Activated CD4-positive, alpha-beta memory T cell treated with anti-CD3 and anti-CD28 coated beads for 36 hours (primary cell): ENCODE measurements at regions not wholly inside any gene's neighbourhood (a gene's known extent, or its start where the extent isn't known, plus 50 kb on each side); places are given as distances from the start of the nearest gene placed in this dataset.

Experiments used
- CTCF ChIA-PET: fragments of 350-600 bp; sonication (Branson Sonifier 250); formaldehyde crosslinking; loops from one replicate; lab custom pipeline; 2021; ENCODE audit warnings: antibody characterized with exemption, inconsistent platforms; lab: Charles Lee
- POLR2A ChIA-PET: fragments of 350-600 bp; sonication (Branson Sonifier 250); formaldehyde crosslinking; loops from one replicate; lab custom pipeline; 2021; ENCODE audit warnings: antibody characterized with exemption; lab: Charles Lee
- DNase-seq: peaks from one replicate; pipeline ENCODE4 v3.0.0-alpha.2; 2020
- H3K27ac Mint-ChIP-seq: one replicate; pipeline ENCODE4 v1.8.0; 2021; ENCODE audit warnings: mixed read lengths
- H3K27me3 Mint-ChIP-seq: one replicate; pipeline ENCODE4 v1.8.0; 2021; ENCODE audit warnings: mixed read lengths
- H3K36me3 Mint-ChIP-seq: one replicate; pipeline ENCODE4 v1.8.0; 2021; ENCODE audit warnings: mixed read lengths
- H3K4me1 Mint-ChIP-seq: one replicate; pipeline ENCODE4 v1.8.0; 2021; ENCODE audit warnings: low read depth, mixed read lengths
- H3K4me3 Mint-ChIP-seq: one replicate; pipeline ENCODE4 v1.8.0; 2021; ENCODE audit warnings: mild to moderate bottlenecking, mixed read lengths
- H3K9me3 Mint-ChIP-seq: one replicate; pipeline ENCODE4 v1.8.0; 2021; ENCODE audit warnings: mixed read lengths
- intact Hi-C: fragments of 100-400 bp; cut with micrococcal nuclease; formaldehyde crosslinking; loops from one replicate; pipeline ENCODE4 v1.15.1; 2023

- H3K27ac Mint-ChIP-seq = no peak overlapping the region
- no peaks in the 10 kb centered on the region for H3K9me3 Mint-ChIP-seq
- no peaks in the 10 kb centered on the region for H3K36me3 Mint-ChIP-seq
- H3K27me3 Mint-ChIP-seq = peaks cover 22% of the 10 kb centered on the region
- DNase-seq = no peak
- POLR2A ChIA-PET = no interaction called here
- CTCF ChIA-PET = no interaction called here
- intact Hi-C loops = no loop called here
- H3K4me3 Mint-ChIP-seq = no peak overlapping the region
- H3K4me1 Mint-ChIP-seq = no peaks in the 10 kb centered on the region
Observed at GRCh38 chr12:93199831-93200236, 177.9 kb upstream of the NUDT4 start.

- H3K27me3 Mint-ChIP-seq = peaks cover 22% of the 10 kb centered on the region
- CTCF ChIA-PET = no interaction called here
- DNase-seq = no peak
Observed at GRCh38 chr12:93200291-93200917, 177.3 kb upstream of the NUDT4 start.

GRCh38 chr12:93201990-93202389 lies 175.7 kb upstream of the NUDT4 start:
- intact Hi-C loops = no loop called here
- no peak for DNase-seq
- Mint-ChIP-seq H3K4me3 (no peak overlapping the region), H3K9me3 (no peaks in the 10 kb centered on the region), H3K27ac (no peak overlapping the region), H3K27me3 (peaks cover 16% of the 10 kb centered on the region), H3K4me1 (no peaks in the 10 kb centered on the region), H3K36me3 (no peaks in the 10 kb centered on the region)
- POLR2A ChIA-PET = no interaction called here
- CTCF ChIA-PET = interaction anchor here (0.6 kb wide), 1 partner anchor 282 kb away, joined by 3 read pairs; no protein-coding TSS in a partner anchor

More at GRCh38 chr12:93200291-93200917, 177.3 kb upstream of the NUDT4 start:
- H3K4me3 Mint-ChIP-seq = no peak overlapping the region
- intact Hi-C loops = no loop called here
- no peaks in the 10 kb centered on the region for H3K36me3 Mint-ChIP-seq
- H3K4me1 Mint-ChIP-seq = no peaks in the 10 kb centered on the region
- H3K27ac Mint-ChIP-seq = no peak overlapping the region
- POLR2A ChIA-PET = no interaction called here
- no peaks in the 10 kb centered on the region for H3K9me3 Mint-ChIP-seq

GRCh38 chr12:93202688-93203087 lies 175.0 kb upstream of the NUDT4 start:
- no peak overlapping the region for H3K27ac Mint-ChIP-seq
- DNase-seq = no peak
- no peak overlapping the region for H3K4me3 Mint-ChIP-seq
- intact Hi-C loops = no loop called here
- CTCF ChIA-PET = interaction anchor here (0.6 kb wide), 1 partner anchor 217 kb away, joined by 6 read pairs; no protein-coding TSS in a partner anchor
- peaks cover 16% of the 10 kb centered on the region for H3K27me3 Mint-ChIP-seq
- no peaks in the 10 kb centered on the region for H3K36me3 Mint-ChIP-seq
- no peaks in the 10 kb centered on the region for H3K9me3 Mint-ChIP-seq
- POLR2A ChIA-PET = no interaction called here
- H3K4me1 Mint-ChIP-seq = no peaks in the 10 kb centered on the region

- POLR2A ChIA-PET = no interaction called here
- H3K4me3 Mint-ChIP-seq = no peak overlapping the region
- no peaks in the 10 kb centered on the region for H3K4me1 Mint-ChIP-seq
- H3K27me3 Mint-ChIP-seq = peaks cover 16% of the 10 kb centered on the region
- no peak for DNase-seq
- CTCF ChIA-PET = interaction anchor here (0.6 kb wide), 1 partner anchor 216 kb away, joined by 6 read pairs; no protein-coding TSS in a partner anchor
- H3K27ac Mint-ChIP-seq = no peak overlapping the region
- H3K36me3 Mint-ChIP-seq = no peaks in the 10 kb centered on the region
- H3K9me3 Mint-ChIP-seq = no peaks in the 10 kb centered on the region
- intact Hi-C loops = no loop called here
Observed at GRCh38 chr12:93203361-93203760, 174.4 kb upstream of the NUDT4 start.

- Mint-ChIP-seq H3K4me1 (no peaks in the 10 kb centered on the region), H3K27me3 (peaks cover 11% of the 10 kb centered on the region), H3K27ac (no peak overlapping the region), H3K9me3 (no peaks in the 10 kb centered on the region), H3K36me3 (no peaks in the 10 kb centered on the region), H3K4me3 (no peak overlapping the region)
- no peak for DNase-seq
- intact Hi-C loops = no loop called here
- ChIA-PET POLR2A (no interaction called here), CTCF (no interaction called here)
Observed at GRCh38 chr12:93204896-93205295, 172.8 kb upstream of the NUDT4 start.

GRCh38 chr12:93205361-93205760 lies 172.4 kb upstream of the NUDT4 start:
- no peak overlapping the region for H3K4me3 Mint-ChIP-seq
- H3K27me3 Mint-ChIP-seq = peaks cover 7% of the 10 kb centered on the region
- no peaks in the 10 kb centered on the region for H3K9me3 Mint-ChIP-seq
- no peak overlapping the region for H3K27ac Mint-ChIP-seq
- CTCF ChIA-PET = no interaction called here
- intact Hi-C loops = no loop called here
- DNase-seq = no peak
- no peaks in the 10 kb centered on the region for H3K36me3 Mint-ChIP-seq
- POLR2A ChIA-PET = no interaction called here
- H3K4me1 Mint-ChIP-seq = no peaks in the 10 kb centered on the region

- Mint-ChIP-seq H3K4me1 (no peaks in the 10 kb centered on the region), H3K4me3 (no peak overlapping the region), H3K27me3 (no peaks in the 10 kb centered on the region), H3K36me3 (no peaks in the 10 kb centered on the region), H3K9me3 (no peaks in the 10 kb centered on the region), H3K27ac (no peak overlapping the region)
- POLR2A ChIA-PET = no interaction called here
- CTCF ChIA-PET = no interaction called here
- intact Hi-C loops = no loop called here
- DNase-seq = no peak
Observed at GRCh38 chr12:93208011-93208410, 169.7 kb upstream of the NUDT4 start.

GRCh38 chr12:93214523-93215289 lies 163.0 kb upstream of the NUDT4 start:
- Mint-ChIP-seq H3K4me1 (no peaks in the 10 kb centered on the region), H3K27ac (no peak overlapping the region), H3K4me3 (no peak overlapping the region), H3K36me3 (no peaks in the 10 kb centered on the region), H3K9me3 (no peaks in the 10 kb centered on the region), H3K27me3 (peaks cover 4% of the 10 kb centered on the region)
- CTCF ChIA-PET = interaction anchor here (0.8 kb wide), 1 partner anchor 10 kb away, joined by 3 read pairs; no protein-coding TSS in a partner anchor
- intact Hi-C loops = no loop called here
- DNase-seq = no peak
- POLR2A ChIA-PET = no interaction called here

GRCh38 chr12:93215290-93215678 lies 162.4 kb upstream of the NUDT4 start:
- POLR2A ChIA-PET = no interaction called here
- Mint-ChIP-seq H3K36me3 (no peaks in the 10 kb centered on the region), H3K4me3 (no peak overlapping the region), H3K27me3 (peaks cover 4% of the 10 kb centered on the region), H3K27ac (no peak overlapping the region), H3K9me3 (no peaks in the 10 kb centered on the region), H3K4me1 (no peaks in the 10 kb centered on the region)
- no peak for DNase-seq
- intact Hi-C loops = no loop called here
- CTCF ChIA-PET = interaction anchor here (0.5 kb wide), 1 partner anchor 229 kb away, joined by 3 read pairs; no protein-coding TSS in a partner anchor

GRCh38 chr12:93219947-93220346 lies 157.8 kb upstream of the NUDT4 start:
- Mint-ChIP-seq H3K4me3 (no peak overlapping the region), H3K9me3 (peaks cover 9% of the 10 kb centered on the region), H3K36me3 (no peaks in the 10 kb centered on the region), H3K27me3 (no peaks in the 10 kb centered on the region), H3K27ac (no peak overlapping the region), H3K4me1 (no peaks in the 10 kb centered on the region)
- CTCF ChIA-PET = no interaction called here
- intact Hi-C loops = no loop called here
- POLR2A ChIA-PET = no interaction called here
- no peak for DNase-seq

- no peaks in the 10 kb centered on the region for H3K36me3 Mint-ChIP-seq
- intact Hi-C loops = no loop called here
- no peak for DNase-seq
- no peaks in the 10 kb centered on the region for H3K4me1 Mint-ChIP-seq
- ChIA-PET CTCF (no interaction called here), POLR2A (no interaction called here)
- H3K9me3 Mint-ChIP-seq = peaks cover 9% of the 10 kb centered on the region
- no peak overlapping the region for H3K27ac Mint-ChIP-seq
- no peak overlapping the region for H3K4me3 Mint-ChIP-seq
- no peaks in the 10 kb centered on the region for H3K27me3 Mint-ChIP-seq
Observed at GRCh38 chr12:93221841-93222240, 155.9 kb upstream of the NUDT4 start.
